Esophagus muscularis mucosa (tissue), 4 donors: ENCODE measurements at regions not wholly inside any gene's neighbourhood (a gene's known extent, or its start where the extent isn't known, plus 50 kb on each side); places are given as distances from the start of the nearest gene placed in this dataset.

Source experiments
- DNase-seq: peaks from one replicate; pipeline ENCODE4 v3.0.0-alpha.2; 2017; ENCODE audit errors: extremely low spot score
- H3K27ac ChIP-seq, 4 donors: fragments of 200-600 bp; sonication (generic); replicated peaks in 1 of 4; 1 replicate in 3 of 4; 2 replicates in 1 of 4; pipeline ENCODE4 v1.5.1; 2016 to 2019; ENCODE audit warnings: mild to moderate bottlenecking in 1 of 4
- H3K27me3 ChIP-seq, 4 donors: fragments of 200-600 bp; sonication (generic); one replicate each; pipeline versions ENCODE4 v1.5.1 to v1.6.0; 2016 to 2019
- H3K36me3 ChIP-seq, 4 donors: fragments of 200-600 bp; sonication (generic); one replicate each; pipeline ENCODE4 v1.5.1; 2016 to 2019
- H3K4me1 ChIP-seq, 4 donors: fragments of 200-600 bp; sonication (generic); one replicate each; pipeline ENCODE4 v1.5.1; 2016 to 2019
- H3K4me3 ChIP-seq, 4 donors: fragments of 200-600 bp; sonication (generic); 1 replicate in 2 of 4; 2 replicates in 2 of 4; pipeline ENCODE4 v1.5.1; 2016 to 2019; ENCODE audit warnings: mild to moderate bottlenecking in 4 of 4, moderate library complexity in 1 of 4
- H3K9me3 ChIP-seq, 4 donors: fragments of 200-600 bp; sonication (generic); 1 replicate in 3 of 4; 2 replicates in 1 of 4; pipeline ENCODE4 v1.5.1; 2016 to 2019
- EP300 ChIP-seq: sonication (generic); formaldehyde crosslinking; IDR thresholded peaks from one replicate; pipeline ENCODE4 v1.6.1; 2017; ENCODE audit warnings: antibody characterized with exemption
- POLR2A ChIP-seq: fragments of 450-650 bp; IDR thresholded peaks from one replicate; pipeline ENCODE4 v1.6.1; 2017; ENCODE audit warnings: antibody characterized with exemption, moderate library complexity, mild to moderate bottlenecking, low read depth
- POLR2AphosphoS5 ChIP-seq, 2 donors: sonication (generic); formaldehyde crosslinking; IDR thresholded peaks; one replicate each; pipeline ENCODE4 v1.6.1; 2017; ENCODE audit warnings: antibody characterized with exemption in 2 of 2
- whole genome bisulfite sequencing: methylation state at CpG from one replicate; pipeline ENCODE4 v1.1.5; 2018; 5-methylcytosine and 5-hydroxymethylcytosine counted together
- intact Hi-C: fragments of 100-400 bp; cut with DNase I; formaldehyde crosslinking; loops from one replicate; pipeline ENCODE4 v1.15.1; 2023
- TF ChIP-seq, protein P1 (sequence below), 3 experiments: fragments of 200-600 bp in 2 of 3; fragments of 450-650 bp in 1 of 3; sonication (generic) in 2 of 3; IDR thresholded peaks; one replicate each; pipeline ENCODE4 v1.5.1; 2017 to 2019; ENCODE audit warnings: antibody characterized with exemption in 3 of 3, mild to moderate bottlenecking in 2 of 3, moderate library complexity in 1 of 3

DNA sequence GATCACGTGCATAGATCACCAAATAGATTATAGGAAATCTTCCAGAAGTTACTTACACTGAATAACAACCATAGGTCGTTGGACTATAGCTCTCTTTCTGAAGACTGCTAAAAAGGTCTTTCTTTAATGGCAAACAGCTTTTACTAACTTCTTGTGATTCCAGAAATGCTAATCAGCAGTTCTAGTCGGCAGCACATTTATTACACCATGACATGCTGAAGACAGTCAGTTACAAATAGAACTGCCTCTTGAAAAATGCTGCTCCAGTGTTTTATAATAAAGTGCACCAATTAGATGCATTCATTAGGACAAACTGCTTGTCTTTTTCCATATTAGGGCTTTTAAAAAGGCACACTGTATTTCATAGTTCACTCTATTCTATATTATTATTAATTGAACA, 488.2 kb downstream of the PABPC4L start:
- Histone ChIP-seq H3K27ac (no peak overlapping the region), H3K4me1 (no peaks in the 10 kb centered on the region), H3K9me3 (no peaks in the 10 kb centered on the region), H3K4me3 (no peak overlapping the region), H3K27me3 (no peaks in the 10 kb centered on the region), H3K36me3 (no peaks in the 10 kb centered on the region)
- TF ChIP-seq EP300: no peak
- no peak for TF ChIP-seq POLR2A
- TF ChIP-seq, protein P1, sequence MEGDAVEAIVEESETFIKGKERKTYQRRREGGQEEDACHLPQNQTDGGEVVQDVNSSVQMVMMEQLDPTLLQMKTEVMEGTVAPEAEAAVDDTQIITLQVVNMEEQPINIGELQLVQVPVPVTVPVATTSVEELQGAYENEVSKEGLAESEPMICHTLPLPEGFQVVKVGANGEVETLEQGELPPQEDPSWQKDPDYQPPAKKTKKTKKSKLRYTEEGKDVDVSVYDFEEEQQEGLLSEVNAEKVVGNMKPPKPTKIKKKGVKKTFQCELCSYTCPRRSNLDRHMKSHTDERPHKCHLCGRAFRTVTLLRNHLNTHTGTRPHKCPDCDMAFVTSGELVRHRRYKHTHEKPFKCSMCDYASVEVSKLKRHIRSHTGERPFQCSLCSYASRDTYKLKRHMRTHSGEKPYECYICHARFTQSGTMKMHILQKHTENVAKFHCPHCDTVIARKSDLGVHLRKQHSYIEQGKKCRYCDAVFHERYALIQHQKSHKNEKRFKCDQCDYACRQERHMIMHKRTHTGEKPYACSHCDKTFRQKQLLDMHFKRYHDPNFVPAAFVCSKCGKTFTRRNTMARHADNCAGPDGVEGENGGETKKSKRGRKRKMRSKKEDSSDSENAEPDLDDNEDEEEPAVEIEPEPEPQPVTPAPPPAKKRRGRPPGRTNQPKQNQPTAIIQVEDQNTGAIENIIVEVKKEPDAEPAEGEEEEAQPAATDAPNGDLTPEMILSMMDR (IDR thresholded peaks at IDR 0.05): no peak
- TF ChIP-seq POLR2AphosphoS5 (IDR thresholded peaks at IDR 0.05): no peak
- no peak for DNase-seq
- intact Hi-C loops: no loop called here
- WGBS: 64% methylated on average over 3 of the region's 3 CpGs

- Histone ChIP-seq H3K9me3 (peaks cover 0 to 6% (median 0%) of the 10 kb centered on the region in 4 donors), H3K27ac (no peak overlapping the region), H3K4me1 (no peaks in the 10 kb centered on the region), H3K27me3 (no peaks in the 10 kb centered on the region), H3K36me3 (no peaks in the 10 kb centered on the region), H3K4me3 (no peak overlapping the region)
- TF ChIP-seq EP300 (no peak), POLR2AphosphoS5 (IDR thresholded peaks at IDR 0.05) (no peak), POLR2A (no peak)
- TF ChIP-seq, protein P1 (IDR thresholded peaks at IDR 0.05): no peak
- intact Hi-C loops: no loop called here
- 80% methylated on average over 6 of the region's 6 CpGs for WGBS
- no peak for DNase-seq
Measured at GRCh38 chr4:133711817-133712216, 489.8 kb downstream of the PABPC4L start.

GRCh38 chr4:133694416-133694815, 507.2 kb downstream of the PABPC4L start:
- Histone ChIP-seq H3K36me3 (no peaks in the 10 kb centered on the region), H3K4me1 (no peaks in the 10 kb centered on the region), H3K4me3 (no peak overlapping the region), H3K27me3 (no peaks in the 10 kb centered on the region), H3K27ac (no peak overlapping the region), H3K9me3 (no peaks in the 10 kb centered on the region)
- TF ChIP-seq POLR2A: no peak
- TF ChIP-seq, protein P1 (IDR thresholded peaks at IDR 0.05): no peak
- TF ChIP-seq EP300: no peak
- no peak for TF ChIP-seq POLR2AphosphoS5 (IDR thresholded peaks at IDR 0.05)
- no peak for DNase-seq
- WGBS: 66% methylated on average over 2 of the region's 2 CpGs
- intact Hi-C loops: no loop called here

- H3K36me3 ChIP-seq: no peaks in the 10 kb centered on the region
- 95% methylated on average over 6 of the region's 6 CpGs for WGBS
- no peaks in the 10 kb centered on the region for H3K27me3 ChIP-seq
- no peaks in the 10 kb centered on the region for H3K4me1 ChIP-seq
- intact Hi-C loops: no loop called here
- H3K4me3 ChIP-seq: no peak overlapping the region
- H3K9me3 ChIP-seq: no peaks in the 10 kb centered on the region
- DNase-seq: no peak
- H3K27ac ChIP-seq: no peak overlapping the region
- TF ChIP-seq POLR2AphosphoS5 (IDR thresholded peaks at IDR 0.05): no peak
- TF ChIP-seq, protein P1 (IDR thresholded peaks at IDR 0.05): no peak
- no peak for TF ChIP-seq EP300
- no peak for TF ChIP-seq POLR2A
Measured at GRCh38 chr4:133683967-133684366, 517.6 kb downstream of the PABPC4L start.
